ENCODE measurements at regions not wholly inside any gene's neighbourhood (a gene's known extent, or its start where the extent isn't known, plus 50 kb on each side); places are given as distances from the start of the nearest gene placed in this dataset.
"Not testable (repeated sequence)": the region's sequence is repeated elsewhere in the genome, so short reads cannot be mapped to it uniquely, and the experiment has no call there.

DNA sequence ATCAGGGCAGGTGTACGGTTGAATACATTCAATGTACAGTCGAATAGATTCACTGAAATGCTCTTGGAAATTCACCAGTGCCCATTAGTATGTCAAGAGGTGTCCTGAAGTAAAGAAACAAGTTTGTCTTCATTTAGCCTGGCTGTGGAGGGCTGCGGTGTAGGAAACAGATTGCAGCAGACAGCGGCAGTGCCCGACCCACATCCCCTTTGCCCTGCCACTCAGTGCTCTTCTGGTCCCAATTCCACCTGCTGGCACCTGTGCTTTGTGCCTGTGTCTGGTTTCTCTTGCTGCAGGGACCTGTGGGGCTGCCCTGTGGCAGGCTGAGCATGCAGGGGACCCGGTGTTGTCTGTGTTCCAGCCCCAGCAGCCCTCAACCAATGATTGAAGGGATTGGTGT, 183.7 kb downstream of the RPS24 start:
- no peaks in the 10 kb centered on the region for H4K20me1 ChIP-seq
- peak overlapping the region; percentile 12 to 96 (median 73); a peak in 15 of 22 replicates for H3K4me2 ChIP-seq
- no peaks in the 10 kb centered on the region for H3K36me3 ChIP-seq
- peaks cover 7 to 24% (median 15%) of the 10 kb centered on the region in 11 experiments; a peak in 18 of 22 replicates for H3K9me3 ChIP-seq (replicated peaks in 1 of 11)
- H3K27ac ChIP-seq = no peak overlapping the region
- H3K9ac ChIP-seq = no peak overlapping the region
- no peak overlapping the region for H3K4me3 ChIP-seq
- peaks cover 40 to 61% (median 54%) of the 10 kb centered on the region in 10 experiments for H3K4me1 ChIP-seq
- H3K27me3 ChIP-seq = no peaks in the 10 kb centered on the region
- no peak for TF ChIP-seq Cebpa-rat (IDR thresholded peaks at IDR 0.05)

DNA sequence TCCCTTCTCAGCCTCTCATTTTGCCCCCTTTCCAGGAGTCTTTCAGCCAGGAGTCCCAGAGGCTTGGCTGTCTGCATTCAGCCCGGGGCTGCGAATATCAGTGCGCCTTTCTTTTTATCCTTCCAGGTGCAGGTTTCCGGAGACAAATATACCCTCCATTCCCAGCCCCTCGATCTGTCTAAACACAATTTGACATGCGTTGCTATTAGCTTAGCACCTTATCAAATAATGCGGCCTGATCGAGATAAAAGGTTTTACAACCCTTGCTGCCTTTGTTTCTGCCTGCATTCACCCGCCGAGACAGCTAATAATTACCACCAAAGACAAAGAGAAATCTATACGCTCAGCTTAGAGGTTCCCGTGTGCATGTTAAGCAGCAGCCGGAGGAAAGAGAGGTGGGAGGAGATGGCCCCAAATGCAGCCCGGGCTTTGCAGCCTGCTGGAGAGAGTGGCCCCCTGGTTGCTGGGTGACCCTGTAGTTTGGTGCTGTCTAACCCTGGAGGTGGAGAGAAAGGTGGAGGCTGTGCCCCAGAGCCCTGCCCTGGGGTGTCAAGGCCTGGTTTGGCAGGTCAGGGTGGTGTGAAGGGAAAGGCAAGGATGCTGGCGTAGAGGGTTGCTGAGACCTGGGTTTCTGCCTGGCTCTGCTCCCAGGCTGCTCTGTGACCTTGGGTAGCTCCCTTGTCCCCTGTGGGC, 185.3 kb downstream of the RPS24 start:
- no peaks in the 10 kb centered on the region for H3K27me3 ChIP-seq
- H4K20me1 ChIP-seq = no peaks in the 10 kb centered on the region
- no peak overlapping the region for H3K9ac ChIP-seq
- no peak overlapping the region for H3K4me2 ChIP-seq
- peaks cover 24 to 45% (median 38%) of the 10 kb centered on the region in 10 experiments for H3K4me1 ChIP-seq
- no peaks in the 10 kb centered on the region for H3K36me3 ChIP-seq
- no peak overlapping the region for H3K27ac ChIP-seq
- TF ChIP-seq Cebpa-rat (IDR thresholded peaks at IDR 0.05) = no peak
- H3K4me3 ChIP-seq = no peak overlapping the region
- peaks cover 7 to 24% (median 15%) of the 10 kb centered on the region in 11 experiments; a peak in 18 of 22 replicates for H3K9me3 ChIP-seq (replicated peaks in 1 of 11)

DNA sequence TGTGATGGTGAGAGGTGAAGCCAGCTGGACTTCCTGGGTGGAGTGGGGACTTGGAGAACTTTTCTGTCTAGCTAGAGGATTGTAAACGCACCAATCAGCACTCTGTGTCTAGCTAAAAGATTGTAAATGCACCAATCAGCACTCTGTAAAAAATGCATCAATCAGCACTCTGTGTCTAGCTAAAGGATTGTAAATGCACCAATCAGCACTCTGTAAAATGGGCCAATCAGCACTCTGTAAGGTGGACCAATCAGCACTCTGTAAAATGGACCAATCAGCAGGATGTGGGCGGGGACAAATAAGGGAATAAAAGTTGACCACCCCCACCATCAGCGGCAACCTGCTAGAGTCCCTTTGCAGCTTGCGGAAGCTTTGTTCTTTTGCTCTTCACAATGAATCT, 185.9 kb downstream of the RPS24 start:
- not testable (repeated sequence) for H3K36me3 ChIP-seq, H3K27me3 ChIP-seq, H4K20me1 ChIP-seq, H3K27ac ChIP-seq, H3K9ac ChIP-seq, H3K4me3 ChIP-seq, H3K4me2 ChIP-seq
- peaks cover 18 to 38% (median 32%) of the 10 kb centered on the region in 10 experiments for H3K4me1 ChIP-seq
- peaks cover 7 to 24% (median 15%) of the 10 kb centered on the region in 11 experiments; a peak in 18 of 22 replicates for H3K9me3 ChIP-seq (replicated peaks in 1 of 11)

DNA sequence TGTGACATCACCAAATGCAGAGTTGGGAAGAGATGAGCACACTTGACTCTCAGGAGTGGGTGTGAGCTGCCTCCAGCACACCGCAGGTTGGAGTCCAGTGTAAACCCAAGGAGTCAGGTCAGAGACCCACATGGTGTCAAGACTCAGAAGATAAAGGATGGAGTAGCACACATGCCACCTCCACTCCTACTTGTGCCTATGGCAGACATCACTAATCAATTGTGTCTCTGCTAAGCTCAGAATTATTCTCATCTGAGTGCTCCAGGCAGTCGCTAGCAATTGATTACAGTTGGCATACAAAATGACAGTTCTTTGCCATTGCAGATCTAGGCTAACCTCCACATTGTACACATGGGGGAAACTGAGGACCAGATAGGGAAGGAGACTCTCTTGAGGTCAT, 187.1 kb downstream of the RPS24 start:
- Histone ChIP-seq H3K9ac (no peak overlapping the region), H3K36me3 (no peaks in the 10 kb centered on the region), H3K4me1 (peaks cover 6 to 26% (median 20%) of the 10 kb centered on the region in 10 experiments), H3K4me2 (no peak overlapping the region), H3K9me3 (replicated peaks in 1 of 11) (peaks cover 7 to 24% (median 15%) of the 10 kb centered on the region in 11 experiments; a peak in 18 of 22 replicates), H3K4me3 (no peak overlapping the region), H3K27me3 (no peaks in the 10 kb centered on the region), H4K20me1 (no peaks in the 10 kb centered on the region), H3K27ac (no peak overlapping the region)
- no peak for TF ChIP-seq Cebpa-rat (IDR thresholded peaks at IDR 0.05)

DNA sequence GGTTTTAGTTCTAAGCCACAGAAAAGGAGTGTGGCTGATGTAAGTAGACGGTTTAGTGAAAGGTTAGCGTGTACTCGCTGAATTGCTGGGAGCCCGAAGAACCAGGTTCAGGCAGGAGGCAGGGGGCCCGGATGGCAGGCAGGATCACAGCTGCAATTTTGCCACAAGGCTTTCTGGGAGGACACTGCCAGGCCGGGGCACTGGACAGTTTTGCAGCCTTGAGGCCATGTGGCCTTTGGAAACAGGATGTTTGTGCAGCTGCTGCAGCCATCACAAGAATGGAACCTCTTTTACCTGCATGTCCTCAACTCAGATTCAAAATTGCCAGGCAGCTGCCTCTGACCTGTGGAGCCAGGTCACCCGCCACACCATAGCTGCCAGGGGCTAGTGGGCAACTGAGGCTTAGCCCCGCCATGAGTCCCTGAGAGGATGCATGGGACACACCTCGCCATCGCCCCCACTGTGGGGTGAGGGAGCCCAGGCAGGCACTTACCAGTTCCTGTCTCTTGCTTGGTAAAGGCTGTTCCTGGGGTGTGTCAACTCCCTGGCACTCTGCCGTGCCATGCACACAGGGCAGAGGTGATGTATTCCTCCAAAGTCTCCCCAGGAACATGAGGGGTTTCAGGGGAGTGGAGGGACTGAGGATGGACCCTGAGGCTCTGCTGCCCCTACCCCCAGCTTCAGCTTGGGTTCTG, 188.6 kb downstream of the RPS24 start:
- Histone ChIP-seq H3K4me2 (no peak overlapping the region), H3K4me3 (no peak overlapping the region), H4K20me1 (no peaks in the 10 kb centered on the region), H3K27me3 (no peaks in the 10 kb centered on the region), H3K27ac (no peak overlapping the region), H3K36me3 (no peaks in the 10 kb centered on the region), H3K9ac (no peak overlapping the region), H3K9me3 (replicated peaks in 1 of 11) (peaks cover 7 to 24% (median 15%) of the 10 kb centered on the region in 11 experiments; a peak in 18 of 22 replicates), H3K4me1 (peaks cover 0 to 12% (median 6%) of the 10 kb centered on the region in 10 experiments; a peak in 14 of 20 replicates)
- no peak for TF ChIP-seq Cebpa-rat (IDR thresholded peaks at IDR 0.05)

DNA sequence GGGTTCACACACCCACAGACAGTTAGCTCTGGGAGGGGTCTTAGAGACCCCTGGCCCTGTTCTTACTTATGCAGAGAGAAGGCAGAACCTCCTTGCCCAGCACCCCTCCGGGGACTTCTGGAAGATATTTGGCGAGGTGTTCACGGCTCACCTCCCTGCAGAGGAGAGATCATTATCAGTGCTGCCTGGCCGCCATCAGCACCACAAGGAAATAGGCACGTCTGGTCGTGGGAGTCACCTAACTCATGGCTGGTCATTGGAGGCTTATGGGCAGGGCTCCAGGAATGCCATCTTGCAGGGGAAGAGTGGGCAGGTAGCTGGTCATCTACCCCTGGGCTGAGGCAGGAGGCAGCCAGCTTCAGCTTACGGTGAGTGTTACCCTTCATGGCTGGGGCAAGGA, 189.4 kb downstream of the RPS24 start:
- peaks cover 7 to 24% (median 15%) of the 10 kb centered on the region in 11 experiments; a peak in 18 of 22 replicates for H3K9me3 ChIP-seq (replicated peaks in 1 of 11)
- H3K27me3 ChIP-seq = no peaks in the 10 kb centered on the region
- no peak overlapping the region for H3K4me2 ChIP-seq
- peaks cover 0 to 3% (median 0%) of the 10 kb centered on the region in 10 experiments; a peak in 2 of 20 replicates for H3K4me1 ChIP-seq
- TF ChIP-seq Cebpa-rat (IDR thresholded peaks at IDR 0.05) = no peak
- no peak overlapping the region for H3K4me3 ChIP-seq
- no peaks in the 10 kb centered on the region for H4K20me1 ChIP-seq
- no peaks in the 10 kb centered on the region for H3K36me3 ChIP-seq
- H3K9ac ChIP-seq = no peak overlapping the region
- H3K27ac ChIP-seq = no peak overlapping the region

DNA sequence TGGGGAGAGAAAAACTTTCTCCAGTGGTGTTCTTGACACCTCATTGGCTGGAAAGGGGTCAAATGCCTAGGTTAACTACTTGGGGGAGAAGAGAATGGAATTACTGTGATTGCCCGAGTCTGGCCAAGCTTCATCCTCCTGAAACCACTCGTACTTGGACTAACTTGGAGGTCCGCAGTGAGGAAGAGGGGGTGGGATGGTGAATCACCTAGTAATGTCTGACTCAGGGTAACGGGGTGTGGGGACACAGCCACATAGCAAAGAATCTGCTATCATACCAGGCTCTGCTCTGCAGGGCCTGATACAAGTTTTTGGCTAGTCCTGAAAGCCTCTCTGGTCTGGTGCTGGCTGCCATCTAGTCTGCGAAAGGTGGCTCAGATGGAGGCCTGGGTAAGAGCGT, 190.9 kb downstream of the RPS24 start:
- Histone ChIP-seq H3K4me1 (no peaks in the 10 kb centered on the region), H4K20me1 (no peaks in the 10 kb centered on the region), H3K9me3 (replicated peaks in 1 of 11) (peaks cover 5 to 15% (median 12%) of the 10 kb centered on the region in 11 experiments; a peak in 18 of 22 replicates), H3K4me3 (no peak overlapping the region), H3K27ac (no peak overlapping the region), H3K9ac (no peak overlapping the region), H3K27me3 (no peaks in the 10 kb centered on the region), H3K36me3 (no peaks in the 10 kb centered on the region), H3K4me2 (no peak overlapping the region)
- TF ChIP-seq Cebpa-rat (IDR thresholded peaks at IDR 0.05) = no peak

DNA sequence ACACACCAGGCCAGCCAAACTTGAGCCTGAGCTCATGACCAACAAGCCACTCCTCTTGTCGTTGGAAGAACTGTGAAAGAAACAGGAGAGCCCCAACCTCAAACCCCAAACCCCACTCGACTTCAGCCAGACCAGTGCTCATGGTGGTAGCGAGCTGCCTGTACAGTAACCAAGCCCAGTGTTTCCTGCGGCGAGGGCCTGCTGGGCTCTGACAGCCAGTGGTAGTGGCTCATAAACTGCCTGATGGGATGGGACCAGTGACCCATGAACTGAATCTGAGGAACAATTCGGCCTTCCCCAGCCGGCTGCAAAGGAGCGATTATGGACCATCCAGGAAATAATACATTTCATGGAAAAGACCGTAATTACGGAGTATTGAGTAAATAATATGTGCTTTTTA, 191.9 kb downstream of the RPS24 start:
- Histone ChIP-seq H3K27ac (no peak overlapping the region), H3K9ac (no peak overlapping the region), H4K20me1 (no peaks in the 10 kb centered on the region), H3K36me3 (no peaks in the 10 kb centered on the region), H3K4me2 (no peak overlapping the region), H3K9me3 (replicated peaks in 1 of 11) (peaks cover 0 to 6% (median 2%) of the 10 kb centered on the region in 11 experiments; a peak in 6 of 22 replicates), H3K27me3 (no peaks in the 10 kb centered on the region), H3K4me3 (no peak overlapping the region), H3K4me1 (no peaks in the 10 kb centered on the region)
- no peak for TF ChIP-seq Cebpa-rat (IDR thresholded peaks at IDR 0.05)

DNA sequence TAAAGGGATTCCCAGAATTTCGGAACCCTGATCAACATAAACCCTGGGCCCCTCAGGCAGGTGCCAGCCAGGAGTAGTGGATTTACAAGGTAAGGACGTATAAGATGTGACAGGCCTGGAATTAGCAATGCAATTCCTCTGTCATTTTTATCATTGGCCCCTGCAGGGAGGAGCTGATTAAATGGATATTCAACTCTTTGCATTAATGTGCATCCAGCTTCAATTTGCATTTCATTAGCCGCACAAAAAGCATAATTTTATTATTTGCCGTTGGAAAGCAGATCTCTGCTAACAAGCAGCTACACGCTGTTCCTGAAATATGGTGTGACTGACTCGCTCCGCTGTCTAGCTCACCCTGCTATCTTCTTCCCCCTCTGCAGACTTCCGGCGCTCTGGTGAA, 195.8 kb downstream of the RPS24 start:
- Histone ChIP-seq H3K27ac (no peak overlapping the region), H3K4me2 (no peak overlapping the region), H3K4me3 (no peak overlapping the region), H3K4me1 (no peaks in the 10 kb centered on the region), H3K36me3 (no peaks in the 10 kb centered on the region), H3K27me3 (no peaks in the 10 kb centered on the region), H4K20me1 (no peaks in the 10 kb centered on the region), H3K9ac (no peak overlapping the region), H3K9me3 (replicated peaks in 1 of 11) (no peaks in the 10 kb centered on the region)
- TF ChIP-seq Cebpa-rat (IDR thresholded peaks at IDR 0.05) = no peak

All from BLaER1 treated with 17β-estradiol and CSF1 and Interleukin-3, amounts not matched to agents 10 nM and 100 nM (cell line).